SK-N-SH treated with all-trans-retinoic acid at 6 μM for 48 hours (cell line): ENCODE measurements at regions not wholly inside any gene's neighbourhood (a gene's known extent, or its start where the extent isn't known, plus 50 kb on each side); places are given as distances from the start of the nearest gene placed in this dataset.

ENCODE experiments used
- ARNTL ChIP-seq: fragments of 450-650 bp; formaldehyde crosslinking; IDR thresholded peaks from 2 replicates; pipeline ENCODE4 v1.5.0; 2020; ENCODE audit warnings: low read depth, mild to moderate bottlenecking, moderate library complexity, borderline replicate concordance
- BACH2 ChIP-seq: fragments of 250-450 bp; sonication (Bioruptor Pico); IDR thresholded peaks from 2 replicates; pipeline ENCODE4 v1.9.0; 2021; ENCODE audit warnings: mild to moderate bottlenecking, borderline replicate concordance
- CSDC2 ChIP-seq: fragments of 250-450 bp; sonication (Bioruptor Pico); IDR thresholded peaks from 2 replicates; pipeline ENCODE4 v1.5.0; 2020; ENCODE audit warnings: mild to moderate bottlenecking, moderate library complexity
- ESRRG ChIP-seq: fragments of 250-450 bp; sonication (Bioruptor Pico); IDR thresholded peaks from 2 replicates; pipeline ENCODE4 v1.6.1; 2021; ENCODE audit warnings: mild to moderate bottlenecking
- GLIS3 ChIP-seq: fragments of 250-450 bp; sonication (Bioruptor Pico); IDR thresholded peaks from 2 replicates; pipeline ENCODE4 v1.5.0; 2020; ENCODE audit warnings: mild to moderate bottlenecking, moderate library complexity
- PATZ1 ChIP-seq: fragments of 250-450 bp; sonication (Bioruptor Pico); IDR thresholded peaks from 2 replicates; pipeline ENCODE4 v1.8.0; 2020; ENCODE audit warnings: mild to moderate bottlenecking, moderate library complexity, borderline replicate concordance
- RARB ChIP-seq: fragments of 250-450 bp; sonication (Bioruptor Pico); IDR thresholded peaks from 2 replicates; pipeline ENCODE4 v1.8.0; 2021; ENCODE audit warnings: mild to moderate bottlenecking, moderate library complexity
- SNAI2 ChIP-seq: fragments of 250-450 bp; sonication (Bioruptor Pico); IDR thresholded peaks from 2 replicates; pipeline ENCODE4 v1.5.0; 2020; ENCODE audit warnings: mild to moderate bottlenecking, moderate library complexity
- TOX ChIP-seq: fragments of 250-450 bp; sonication (Bioruptor Pico); IDR thresholded peaks from 2 replicates; pipeline ENCODE4 v1.8.0; 2021; ENCODE audit warnings: mild to moderate bottlenecking, moderate library complexity, borderline replicate concordance
- ZFP30 ChIP-seq: fragments of 450-650 bp; formaldehyde crosslinking; IDR thresholded peaks from 2 replicates; pipeline ENCODE4 v1.5.0; 2022; ENCODE audit warnings: mild to moderate bottlenecking, moderate library complexity
- ZNF565 ChIP-seq: fragments of 450-650 bp; formaldehyde crosslinking; conservative IDR thresholded peaks from 2 replicates; pipeline ENCODE4 v1.5.0; 2020; ENCODE audit warnings: low read depth, mild to moderate bottlenecking, moderate library complexity
- ZNF70 ChIP-seq: fragments of 450-650 bp; formaldehyde crosslinking; IDR thresholded peaks from 2 replicates; pipeline ENCODE4 v1.5.0; 2020; ENCODE audit warnings: mild to moderate bottlenecking, moderate library complexity

GRCh38 chr16:85526185-85526974 is 86.7 kb upstream of the GSE1 start:
- TF ChIP-seq BACH2 (CRISPR knock-in tag) = no peak
- TF ChIP-seq PATZ1 (CRISPR knock-in tag) = no peak
- TF ChIP-seq ZNF565 (CRISPR knock-in tag) = no peak
- TF ChIP-seq TOX = no peak
- no peak for TF ChIP-seq GLIS3 (CRISPR knock-in tag)
- TF ChIP-seq ESRRG (CRISPR knock-in tag) = no peak
- no peak for TF ChIP-seq CSDC2 (CRISPR knock-in tag)
- TF ChIP-seq SNAI2 (CRISPR knock-in tag) = no peak
- no peak for TF ChIP-seq ARNTL
- TF ChIP-seq RARB (CRISPR knock-in tag) = no peak
- TF ChIP-seq ZFP30 = no peak
- TF ChIP-seq ZNF70 (CRISPR knock-in tag) = no peak
